A172 (cell line): ENCODE measurements at regions not wholly inside any gene's neighbourhood (a gene's known extent, or its start where the extent isn't known, plus 50 kb on each side); places are given as distances from the start of the nearest gene placed in this dataset.

Experiments used
- DNase-seq: peaks from one replicate; pipeline ENCODE4 v3.0.0-alpha.2; 2015; ENCODE audit warnings: low spot score

GRCh38 chr11:69348414-69349235 is 54.7 kb downstream of the MYEOV start:
- no peak for DNase-seq

- no peak for DNase-seq
Observed at GRCh38 chr11:69350040-69350439, 56.1 kb downstream of the MYEOV start.

- DNase-seq = no peak
Observed at GRCh38 chr11:69350596-69350995, 56.6 kb downstream of the MYEOV start.

GRCh38 chr11:69351460-69351859 is 57.5 kb downstream of the MYEOV start:
- peak; percentile 82 for DNase-seq

GRCh38 chr11:69352166-69352565 is 58.2 kb downstream of the MYEOV start:
- DNase-seq = peak; percentile 27

- peak; percentile 91 for DNase-seq
Observed at GRCh38 chr11:69352715-69353319, 58.9 kb downstream of the MYEOV start.

- no peak for DNase-seq
Observed at GRCh38 chr11:69353696-69354544, 60.0 kb downstream of the MYEOV start.

- no peak for DNase-seq
Observed at GRCh38 chr11:69354545-69354897, 60.6 kb downstream of the MYEOV start.

- no peak for DNase-seq
Observed at GRCh38 chr11:69355346-69355940, 61.5 kb downstream of the MYEOV start.

GRCh38 chr11:69355959-69356702 is 62.2 kb downstream of the MYEOV start:
- no peak for DNase-seq

GRCh38 chr11:69356703-69357457 is 62.9 kb downstream of the MYEOV start:
- no peak for DNase-seq

- DNase-seq = no peak
Observed at GRCh38 chr11:69357458-69358397, 63.8 kb downstream of the MYEOV start.

GRCh38 chr11:69358398-69359020 is 64.6 kb downstream of the MYEOV start:
- no peak for DNase-seq

GRCh38 chr11:69359735-69360480 is 66.0 kb downstream of the MYEOV start:
- DNase-seq = peak; percentile 55

- DNase-seq = peak; percentile 28
Observed at GRCh38 chr11:69360606-69361005, 66.7 kb downstream of the MYEOV start.

GRCh38 chr11:69361048-69361447 is 67.1 kb downstream of the MYEOV start:
- no peak for DNase-seq

GRCh38 chr11:69361466-69361865 is 67.5 kb downstream of the MYEOV start:
- DNase-seq = no peak

- no peak for DNase-seq
Observed at GRCh38 chr11:69362315-69362714, 68.4 kb downstream of the MYEOV start.
